Nephron progenitor cell (in vitro differentiated cells): ENCODE measurements at regions not wholly inside any gene's neighbourhood (a gene's known extent, or its start where the extent isn't known, plus 50 kb on each side); places are given as distances from the start of the nearest gene placed in this dataset.

Experiments
- DNase-seq: peaks from one replicate; pipeline ENCODE4 v3.0.0; 2021
- H3K27ac Mint-ChIP-seq: 2 replicates; pipeline ENCODE4 v1.8.0; 2021; ENCODE audit warnings: mild to moderate bottlenecking, moderate library complexity, mixed read lengths
- H3K27me3 Mint-ChIP-seq: 2 replicates; pipeline ENCODE4 v1.8.0; 2021; ENCODE audit warnings: mild to moderate bottlenecking, low read depth, mixed read lengths; ENCODE audit not compliant: poor library complexity
- H3K36me3 Mint-ChIP-seq: 2 replicates; pipeline ENCODE4 v1.8.0; 2021; ENCODE audit warnings: low read depth, mixed read lengths
- H3K4me1 Mint-ChIP-seq: 2 replicates; pipeline ENCODE4 v1.8.0; 2021; ENCODE audit warnings: mixed read lengths
- H3K4me3 Mint-ChIP-seq: 2 replicates; pipeline ENCODE4 v1.8.0; 2021; ENCODE audit warnings: mild to moderate bottlenecking, moderate library complexity, mixed read lengths
- H3K9me3 Mint-ChIP-seq: 2 replicates; pipeline ENCODE4 v1.8.0; 2021; ENCODE audit warnings: mild to moderate bottlenecking, moderate library complexity, mixed read lengths
- TF ChIP-seq, protein P1 (sequence below): fragments of 200-600 bp; sonication (generic); IDR thresholded peaks from 2 replicates; pipeline ENCODE4 v1.5.0; 2021; ENCODE audit warnings: antibody characterized with exemption

DNA sequence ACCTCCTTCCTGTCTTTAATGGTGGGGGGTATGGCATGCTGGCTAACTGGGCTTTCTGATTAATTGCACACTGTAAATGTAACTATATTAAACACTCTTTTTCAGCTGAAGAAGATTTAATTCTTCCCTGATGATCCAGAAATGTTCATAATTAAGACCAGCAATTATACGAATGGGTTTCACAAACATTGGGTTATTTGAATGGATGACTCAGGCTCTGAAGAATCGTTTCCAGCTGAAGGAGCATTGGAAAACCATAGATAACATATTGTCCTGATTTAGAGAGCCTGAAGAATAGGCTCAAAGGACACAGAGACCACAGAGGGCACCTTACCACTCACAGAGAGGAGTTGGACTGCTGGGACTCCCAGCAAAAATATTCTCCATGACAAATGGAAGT, 130.7 kb upstream of the SSTR4 start:
- Mint-ChIP-seq H3K4me3 (no peak overlapping the region), H3K4me1 (peaks cover 5% of the 10 kb centered on the region), H3K27ac (no peak overlapping the region), H3K36me3 (no peaks in the 10 kb centered on the region), H3K27me3 (no peaks in the 10 kb centered on the region), H3K9me3 (peaks cover 25% of the 10 kb centered on the region)
- TF ChIP-seq, protein P1, sequence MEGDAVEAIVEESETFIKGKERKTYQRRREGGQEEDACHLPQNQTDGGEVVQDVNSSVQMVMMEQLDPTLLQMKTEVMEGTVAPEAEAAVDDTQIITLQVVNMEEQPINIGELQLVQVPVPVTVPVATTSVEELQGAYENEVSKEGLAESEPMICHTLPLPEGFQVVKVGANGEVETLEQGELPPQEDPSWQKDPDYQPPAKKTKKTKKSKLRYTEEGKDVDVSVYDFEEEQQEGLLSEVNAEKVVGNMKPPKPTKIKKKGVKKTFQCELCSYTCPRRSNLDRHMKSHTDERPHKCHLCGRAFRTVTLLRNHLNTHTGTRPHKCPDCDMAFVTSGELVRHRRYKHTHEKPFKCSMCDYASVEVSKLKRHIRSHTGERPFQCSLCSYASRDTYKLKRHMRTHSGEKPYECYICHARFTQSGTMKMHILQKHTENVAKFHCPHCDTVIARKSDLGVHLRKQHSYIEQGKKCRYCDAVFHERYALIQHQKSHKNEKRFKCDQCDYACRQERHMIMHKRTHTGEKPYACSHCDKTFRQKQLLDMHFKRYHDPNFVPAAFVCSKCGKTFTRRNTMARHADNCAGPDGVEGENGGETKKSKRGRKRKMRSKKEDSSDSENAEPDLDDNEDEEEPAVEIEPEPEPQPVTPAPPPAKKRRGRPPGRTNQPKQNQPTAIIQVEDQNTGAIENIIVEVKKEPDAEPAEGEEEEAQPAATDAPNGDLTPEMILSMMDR, result no peak
- DNase-seq, result no peak

DNA sequence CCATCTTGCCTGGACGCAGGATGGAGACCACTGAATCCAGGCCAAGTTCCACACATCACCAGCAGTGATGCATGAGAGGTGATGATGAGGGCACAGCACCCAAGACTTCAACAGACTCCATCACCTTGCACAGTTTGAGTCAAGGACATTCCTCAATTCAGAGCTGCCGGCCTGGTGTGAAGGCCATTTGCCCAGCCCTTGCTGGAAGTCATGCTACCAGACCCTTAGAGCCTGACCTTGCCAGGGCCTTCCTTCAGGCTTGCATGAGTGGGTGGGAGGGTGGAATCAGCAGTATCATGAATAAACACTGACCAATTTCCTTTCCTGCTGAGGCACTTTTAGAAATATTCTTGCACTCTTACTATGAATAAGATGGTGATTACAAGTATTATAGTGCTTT, 130.2 kb upstream of the SSTR4 start:
- H3K27me3 Mint-ChIP-seq, result no peaks in the 10 kb centered on the region
- no peaks in the 10 kb centered on the region for H3K36me3 Mint-ChIP-seq
- TF ChIP-seq, protein P1, result no peak
- no peak for DNase-seq
- H3K27ac Mint-ChIP-seq, result no peak overlapping the region
- peaks cover 22% of the 10 kb centered on the region for H3K9me3 Mint-ChIP-seq
- no peak overlapping the region for H3K4me3 Mint-ChIP-seq
- peaks cover 5% of the 10 kb centered on the region for H3K4me1 Mint-ChIP-seq

DNA sequence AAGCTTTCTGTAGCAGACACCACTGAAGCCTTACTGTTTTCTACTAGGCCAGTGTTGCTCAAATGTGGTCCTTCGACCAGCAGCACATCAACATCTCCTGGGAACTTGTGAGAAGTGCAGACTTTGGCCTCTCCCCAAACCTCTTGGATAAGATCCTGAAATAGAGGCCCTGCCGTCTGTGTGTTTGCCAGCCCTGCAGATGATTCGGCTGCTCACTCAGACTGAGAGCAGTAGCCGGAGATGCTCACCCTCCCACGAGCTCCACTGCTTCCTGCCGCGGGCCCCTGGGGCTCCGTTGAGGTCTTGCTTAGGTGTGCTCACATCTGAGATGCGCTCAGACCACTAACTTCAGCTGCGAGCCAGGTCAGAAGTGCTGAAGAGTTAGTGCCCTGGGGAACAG, 129.5 kb upstream of the SSTR4 start:
- H3K4me1 Mint-ChIP-seq, result peaks cover 5% of the 10 kb centered on the region
- TF ChIP-seq, protein P1, result no peak
- no peak overlapping the region for H3K4me3 Mint-ChIP-seq
- DNase-seq, result no peak
- peaks cover 15% of the 10 kb centered on the region for H3K9me3 Mint-ChIP-seq
- no peak overlapping the region for H3K27ac Mint-ChIP-seq
- H3K27me3 Mint-ChIP-seq, result no peaks in the 10 kb centered on the region
- H3K36me3 Mint-ChIP-seq, result no peaks in the 10 kb centered on the region

DNA sequence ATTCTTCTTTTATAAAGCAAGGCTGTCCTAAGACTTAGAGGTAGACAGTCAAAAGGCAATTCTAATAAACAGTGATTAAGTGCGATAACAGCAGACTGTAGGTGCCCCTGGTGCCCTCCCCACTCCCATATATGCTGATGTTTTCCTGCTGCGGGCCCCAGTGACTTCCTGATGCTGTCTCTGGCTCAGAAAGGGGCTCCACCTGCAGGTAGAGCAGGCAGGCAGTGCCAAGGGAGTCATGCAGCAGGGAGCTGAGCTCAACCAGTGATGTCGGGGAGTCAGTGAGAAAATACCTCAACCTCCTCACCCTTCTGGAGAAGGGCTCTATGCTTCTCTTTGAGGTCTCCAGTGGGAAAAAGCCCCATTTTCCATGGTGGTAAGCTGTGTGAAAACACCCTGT, 126.7 kb upstream of the SSTR4 start:
- Mint-ChIP-seq H3K4me1 (peaks cover 5% of the 10 kb centered on the region), H3K27ac (no peak overlapping the region), H3K4me3 (no peak overlapping the region), H3K36me3 (no peaks in the 10 kb centered on the region), H3K27me3 (no peaks in the 10 kb centered on the region), H3K9me3 (peaks cover 6% of the 10 kb centered on the region)
- TF ChIP-seq, protein P1, result no peak
- DNase-seq, result no peak

DNA sequence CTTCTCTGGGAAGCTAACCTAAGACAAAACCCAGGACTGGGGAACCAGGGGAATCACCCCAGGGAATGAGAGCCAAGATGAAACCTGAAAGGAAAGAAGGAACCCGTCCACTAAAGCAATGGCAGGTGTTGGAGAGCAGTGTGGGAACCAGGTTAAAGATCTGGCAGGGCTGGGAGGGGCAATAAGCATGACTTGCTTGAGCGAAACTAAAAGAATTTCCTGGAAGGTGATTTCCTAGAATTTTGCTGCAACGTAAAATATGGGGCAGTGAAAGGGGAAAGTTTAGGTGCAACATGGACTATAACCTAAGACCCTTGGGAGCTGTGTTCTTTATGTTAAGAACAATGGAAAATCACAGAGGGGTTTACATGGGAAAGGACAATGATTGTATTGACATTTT, 126.2 kb upstream of the SSTR4 start:
- no peaks in the 10 kb centered on the region for H3K36me3 Mint-ChIP-seq
- H3K4me1 Mint-ChIP-seq, result peaks cover 5% of the 10 kb centered on the region
- peaks cover 9% of the 10 kb centered on the region for H3K9me3 Mint-ChIP-seq
- no peak overlapping the region for H3K27ac Mint-ChIP-seq
- TF ChIP-seq, protein P1, result no peak
- H3K4me3 Mint-ChIP-seq, result no peak overlapping the region
- no peaks in the 10 kb centered on the region for H3K27me3 Mint-ChIP-seq
- DNase-seq, result no peak

DNA sequence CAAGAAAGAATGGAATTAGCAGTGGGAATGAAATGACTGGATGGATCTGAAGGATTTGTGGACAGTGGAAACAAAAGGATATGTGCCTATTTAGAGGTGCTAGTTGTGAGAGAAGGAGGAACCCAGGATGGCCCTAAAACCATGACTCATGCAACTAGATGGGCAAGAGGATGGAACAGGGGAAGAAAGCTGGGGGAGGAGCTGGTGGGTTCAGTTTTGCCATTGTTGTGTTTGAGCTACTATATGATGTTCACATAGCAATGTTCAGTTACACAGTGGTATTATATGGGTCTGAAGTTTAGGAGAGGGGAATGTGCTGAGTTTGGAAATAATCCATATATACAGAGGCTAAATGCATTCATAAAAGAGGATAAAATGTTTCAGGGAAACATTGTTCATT, 125.7 kb upstream of the SSTR4 start:
- H3K27me3 Mint-ChIP-seq, result no peaks in the 10 kb centered on the region
- peaks cover 5% of the 10 kb centered on the region for H3K4me1 Mint-ChIP-seq
- TF ChIP-seq, protein P1, result no peak
- no peak for DNase-seq
- no peak overlapping the region for H3K4me3 Mint-ChIP-seq
- H3K36me3 Mint-ChIP-seq, result no peaks in the 10 kb centered on the region
- H3K9me3 Mint-ChIP-seq, result peaks cover 11% of the 10 kb centered on the region
- no peak overlapping the region for H3K27ac Mint-ChIP-seq
